Heart left ventricle (tissue), 13 donors: ENCODE measurements at regions not wholly inside any gene's neighbourhood (a gene's known extent, or its start where the extent isn't known, plus 50 kb on each side); places are given as distances from the start of the nearest gene placed in this dataset.

Source experiments
- POLR2A ChIP-seq, 2 donors: fragments of 450-650 bp; IDR thresholded peaks; one replicate each; pipeline ENCODE4 v1.6.1; 2017; ENCODE audit warnings: antibody characterized with exemption in 2 of 2, mild to moderate bottlenecking in 2 of 2, moderate library complexity in 2 of 2
- TF ChIP-seq, protein P1 (sequence below), 12 donors: fragments of 200-600 bp; sonication (generic) in 4 of 12; IDR thresholded peaks; one replicate each; pipeline versions ENCODE4 v1.5.0 to v1.8.0; 2018 to 2022; ENCODE audit warnings: antibody characterized with exemption in 12 of 12, mild to moderate bottlenecking in 5 of 12
- donor health status: ischemic (EF 13 %, LVEDD 7.1; RV severe dilation, severe dysfunction).
- donor health status: DM: no; HTN: yes; CAD: no.
- donor health status: DM: no; HTN: no; CAD: no.
- donor health status: ischemic (EF 25% LVEDD 6.9; RV normal size, moderate dysfunction).
- donor health status: ischemic (EF 25% LVEDD 5.7; RV mildly dilated, moderate dysfunction).
- donor health status: ischemic (EF 35%, LVEDD 5.7; RV mildly dilated, moderate dysfunction).
- donor health status: nonischemic (EF 11% LVEDD 7.7; RV severe dilation, severe dysfunction).
- donor health status: DM: yes; HTN: yes; CAD: no.
- donor health status: PGD.
- donor health status: ischemic (EF 29% LVEDD 5.4; RV normal size, mild dysfunction).
- donor health status: nonischemic (EF 23%, LVEDD 6.1; RV moderate dilation, normal function).

DNA sequence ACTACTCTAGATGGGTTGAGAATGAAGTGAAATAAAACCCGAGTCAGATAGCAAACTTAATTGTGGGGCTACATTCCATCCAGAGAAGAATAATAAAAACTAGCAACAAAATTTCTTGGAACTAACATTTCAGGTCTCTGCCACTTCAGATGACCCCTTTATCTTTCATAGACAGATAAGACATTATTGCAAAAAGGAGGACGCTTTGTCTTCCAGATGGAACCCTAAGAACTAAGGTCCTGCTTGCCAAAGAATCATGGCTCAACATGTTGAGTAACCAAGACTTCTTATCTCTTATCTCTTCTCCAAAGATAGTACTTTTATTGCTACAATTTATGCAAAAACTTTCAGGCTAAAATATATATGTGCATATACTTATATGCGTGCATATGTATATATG is 221.1 kb upstream of the PREP start:
- TF ChIP-seq, protein P1, sequence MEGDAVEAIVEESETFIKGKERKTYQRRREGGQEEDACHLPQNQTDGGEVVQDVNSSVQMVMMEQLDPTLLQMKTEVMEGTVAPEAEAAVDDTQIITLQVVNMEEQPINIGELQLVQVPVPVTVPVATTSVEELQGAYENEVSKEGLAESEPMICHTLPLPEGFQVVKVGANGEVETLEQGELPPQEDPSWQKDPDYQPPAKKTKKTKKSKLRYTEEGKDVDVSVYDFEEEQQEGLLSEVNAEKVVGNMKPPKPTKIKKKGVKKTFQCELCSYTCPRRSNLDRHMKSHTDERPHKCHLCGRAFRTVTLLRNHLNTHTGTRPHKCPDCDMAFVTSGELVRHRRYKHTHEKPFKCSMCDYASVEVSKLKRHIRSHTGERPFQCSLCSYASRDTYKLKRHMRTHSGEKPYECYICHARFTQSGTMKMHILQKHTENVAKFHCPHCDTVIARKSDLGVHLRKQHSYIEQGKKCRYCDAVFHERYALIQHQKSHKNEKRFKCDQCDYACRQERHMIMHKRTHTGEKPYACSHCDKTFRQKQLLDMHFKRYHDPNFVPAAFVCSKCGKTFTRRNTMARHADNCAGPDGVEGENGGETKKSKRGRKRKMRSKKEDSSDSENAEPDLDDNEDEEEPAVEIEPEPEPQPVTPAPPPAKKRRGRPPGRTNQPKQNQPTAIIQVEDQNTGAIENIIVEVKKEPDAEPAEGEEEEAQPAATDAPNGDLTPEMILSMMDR (IDR thresholded peaks at IDR 0.05): no peak
- TF ChIP-seq POLR2A (IDR thresholded peaks at IDR 0.05): no peak
